GM13976 (cell line): ENCODE measurements at regions not wholly inside any gene's neighbourhood (a gene's known extent, or its start where the extent isn't known, plus 50 kb on each side); places are given as distances from the start of the nearest gene placed in this dataset.

Source experiments
- DNase-seq: peaks from one replicate; pipeline ENCODE4 v3.0.0; 2012; ENCODE audit warnings: low spot score
- CTCF ChIP-seq: IDR thresholded peaks from 2 replicates; pipeline ENCODE4 v1.5.1; 2012; ENCODE audit warnings: borderline replicate concordance, mild to moderate bottlenecking; ENCODE audit not compliant: insufficient read depth; ENCODE audit errors: extremely low read depth, missing control alignments, control extremely low read depth
- in situ Hi-C: fragments of 300-500 bp; cut with MboI; formaldehyde crosslinking; loops from one replicate; pipeline ENCODE4 v1.12.0; 2022; ENCODE audit warnings: low sequenced_read_pairs, mixed read lengths, inconsistent platforms; ENCODE audit not compliant: unreplicated experiment

GRCh38 chr5:10904862-10905432, 143.9 kb upstream of the DAP start:
- TF ChIP-seq CTCF, result no peak
- in situ Hi-C loops, result no loop called here
- no peak for DNase-seq

- no peak for DNase-seq
- in situ Hi-C loops, result no loop called here
Observed at GRCh38 chr5:10903786-10904560, 142.9 kb upstream of the DAP start.

GRCh38 chr5:10902145-10902544, 141.1 kb upstream of the DAP start:
- in situ Hi-C loops, result no loop called here
- TF ChIP-seq CTCF, result no peak
- no peak for DNase-seq

More at GRCh38 chr5:10903786-10904560, 142.9 kb upstream of the DAP start:
- TF ChIP-seq CTCF, result no peak

- DNase-seq, result no peak
- no peak for TF ChIP-seq CTCF
Observed at GRCh38 chr5:10898514-10898913, 137.5 kb upstream of the DAP start.

GRCh38 chr5:10896016-10896415, 135.0 kb upstream of the DAP start:
- in situ Hi-C loops, result no loop called here
- no peak for DNase-seq
- no peak for TF ChIP-seq CTCF

More at GRCh38 chr5:10898514-10898913, 137.5 kb upstream of the DAP start:
- in situ Hi-C loops, result no loop called here

- no peak for DNase-seq
- in situ Hi-C loops, result no loop called here
- TF ChIP-seq CTCF, result no peak
Observed at GRCh38 chr5:10894445-10895054, 133.5 kb upstream of the DAP start.

- in situ Hi-C loops, result no loop called here
- DNase-seq, result no peak
- TF ChIP-seq CTCF, result no peak
Observed at GRCh38 chr5:10892911-10893215, 131.8 kb upstream of the DAP start.
